ENCODE measurements at regions not wholly inside any gene's neighbourhood (a gene's known extent, or its start where the extent isn't known, plus 50 kb on each side); places are given as distances from the start of the nearest gene placed in this dataset.

GRCh38 chr13:107121793-107122192 lies 553.9 kb upstream of the ARGLU1 start:
- no peak overlapping the region for H3K4me3 ChIP-seq (ENCODE audit: low read length)
- H3K9ac ChIP-seq (ENCODE audit: extremely low read depth, low read length, poor library complexity, severe bottlenecking) = no peak overlapping the region
- no peak overlapping the region for H3K4me3 Mint-ChIP-seq
- peaks cover 8% of the 10 kb centered on the region for H3K4me1 Mint-ChIP-seq
- no peaks in the 10 kb centered on the region for H3K36me3 ChIP-seq (ENCODE audit: control insufficient read depth, insufficient read depth, low read length)
- H3K9me3 Mint-ChIP-seq = no peaks in the 10 kb centered on the region
- DNase-seq = no peak
- 71 to 86% methylated on average over 1 of the region's 1 CpG for WGBS, 2 experiments (ENCODE audit: insufficient coverage in 1 of 2, insufficient read length in 1 of 2)
- H3K27me3 Mint-ChIP-seq (ENCODE audit: insufficient read depth) = peaks cover 17% of the 10 kb centered on the region
- no peak overlapping the region for H3K27ac Mint-ChIP-seq
- H3K27ac ChIP-seq (ENCODE audit: low read depth, low read length) = no peak overlapping the region
- no peak for TF ChIP-seq CTCF (conservative IDR thresholded peaks at IDR 0.05)
- H3K27me3 ChIP-seq (ENCODE audit: control insufficient read depth, insufficient read depth, low read length, poor library complexity, severe bottlenecking) = no peaks in the 10 kb centered on the region
- no peaks in the 10 kb centered on the region for H3K9me3 ChIP-seq (ENCODE audit: control insufficient read depth, low read length)
- no peaks in the 10 kb centered on the region for H3K4me1 ChIP-seq (ENCODE audit: control insufficient read depth, insufficient read depth, low read length)
- H3K36me3 Mint-ChIP-seq (ENCODE audit: low read depth) = no peaks in the 10 kb centered on the region

GRCh38 chr13:107119989-107120881 lies 552.3 kb upstream of the ARGLU1 start:
- no peak overlapping the region for H3K4me3 ChIP-seq (ENCODE audit: low read length)
- no peak for TF ChIP-seq CTCF (conservative IDR thresholded peaks at IDR 0.05)
- peaks cover 10% of the 10 kb centered on the region for H3K4me1 Mint-ChIP-seq

GRCh38 chr13:107118506-107118905 lies 550.6 kb upstream of the ARGLU1 start:
- H3K36me3 Mint-ChIP-seq (ENCODE audit: low read depth) = no peaks in the 10 kb centered on the region
- H3K4me1 Mint-ChIP-seq = peaks cover 18% of the 10 kb centered on the region
- no peak for TF ChIP-seq CTCF (conservative IDR thresholded peaks at IDR 0.05)
- Histone ChIP-seq H3K36me3 (ENCODE audit: control insufficient read depth, insufficient read depth, low read length) (no peaks in the 10 kb centered on the region), H3K27ac (ENCODE audit: low read depth, low read length) (no peak overlapping the region), H3K4me1 (ENCODE audit: control insufficient read depth, insufficient read depth, low read length) (no peaks in the 10 kb centered on the region), H3K9ac (ENCODE audit: extremely low read depth, low read length, poor library complexity, severe bottlenecking) (no peak overlapping the region), H3K4me3 (ENCODE audit: low read length) (no peak overlapping the region), H3K9me3 (ENCODE audit: control insufficient read depth, low read length) (no peaks in the 10 kb centered on the region), H3K27me3 (ENCODE audit: control insufficient read depth, insufficient read depth, low read length, poor library complexity, severe bottlenecking) (no peaks in the 10 kb centered on the region)
- WGBS, 2 experiments (ENCODE audit: insufficient coverage in 1 of 2, insufficient read length in 1 of 2) = 92 to 96% methylated on average over 2 to 5 of the region's 5 CpGs
- H3K27ac Mint-ChIP-seq = no peak overlapping the region
- no peak overlapping the region for H3K4me3 Mint-ChIP-seq
- peaks cover 13% of the 10 kb centered on the region for H3K27me3 Mint-ChIP-seq (ENCODE audit: insufficient read depth)
- no peaks in the 10 kb centered on the region for H3K9me3 Mint-ChIP-seq
- no peak for DNase-seq

More at GRCh38 chr13:107119989-107120881, 552.3 kb upstream of the ARGLU1 start:
- Mint-ChIP-seq H3K27ac (no peak overlapping the region), H3K4me3 (no peak overlapping the region), H3K9me3 (no peaks in the 10 kb centered on the region), H3K36me3 (ENCODE audit: low read depth) (no peaks in the 10 kb centered on the region), H3K27me3 (ENCODE audit: insufficient read depth) (peaks cover 13% of the 10 kb centered on the region)
- H3K9me3 ChIP-seq (ENCODE audit: control insufficient read depth, low read length) = no peaks in the 10 kb centered on the region
- DNase-seq = no peak
- H3K27ac ChIP-seq (ENCODE audit: low read depth, low read length) = no peak overlapping the region
- no peaks in the 10 kb centered on the region for H3K36me3 ChIP-seq (ENCODE audit: control insufficient read depth, insufficient read depth, low read length)
- H3K27me3 ChIP-seq (ENCODE audit: control insufficient read depth, insufficient read depth, low read length, poor library complexity, severe bottlenecking) = no peaks in the 10 kb centered on the region
- WGBS, 2 experiments (ENCODE audit: insufficient coverage in 1 of 2, insufficient read length in 1 of 2) = 93 to 95% methylated on average over 4 to 7 of the region's 7 CpGs
- H3K9ac ChIP-seq (ENCODE audit: extremely low read depth, low read length, poor library complexity, severe bottlenecking) = no peak overlapping the region
- H3K4me1 ChIP-seq (ENCODE audit: control insufficient read depth, insufficient read depth, low read length) = no peaks in the 10 kb centered on the region
